GM12878 (cell line): ENCODE measurements at regions not wholly inside any gene's neighbourhood (a gene's known extent, or its start where the extent isn't known, plus 50 kb on each side); places are given as distances from the start of the nearest gene placed in this dataset.

Experiments used
- ATAC-seq: fragments of 200-7000 bp; cut with Tn5 transposase; 3 replicates; pipeline ENCODE4 v1.9.1; 2020; ENCODE audit warnings: mild to moderate bottlenecking, moderate library complexity
- BruUV-seq: library from RNA; stranded (reverse); fragments of 400-500 nt; replicated peaks from 2 replicates; lab custom pipeline; 2021; lab: Mats Ljungman, UMichigan
- CTCF ChIA-PET: fragments of 300-600 bp; sonication (Branson Sonifier 250); formaldehyde crosslinking; extraction: SDS; loops from one replicate; lab custom pipeline; 2021; ENCODE audit warnings: inconsistent platforms; lab: Yijun Ruan, JAX
- POLR2A ChIA-PET: fragments of 350-600 bp; formaldehyde crosslinking; extraction: SDS; loops from one replicate; lab custom pipeline; 2021; ENCODE audit warnings: inconsistent platforms; lab: Charles Lee
- RAD21 ChIA-PET: fragments of 300-600 bp; sonication (Branson Sonifier 250); formaldehyde crosslinking; loops from one replicate; lab custom pipeline; 2023; ENCODE audit warnings: antibody characterized with exemption; ENCODE audit not compliant: unreplicated experiment; lab: Charles Lee
- SMC1A ChIA-PET: fragments of 300-600 bp; sonication (Branson Sonifier 250); formaldehyde crosslinking; loops from one replicate; lab custom pipeline; 2023; ENCODE audit not compliant: unreplicated experiment, uncharacterized antibody; lab: Charles Lee
- DNase-seq: peaks from one replicate; pipeline ENCODE4 v3.0.0-alpha.2; 2011; ENCODE audit warnings: low read depth, low spot score
- FAIRE-seq: peaks from 3 replicates; lab custom pipeline; 2011; peaks lifted over from hg19 to GRCh38; lab: Jason Lieb, UNC
- H2AFZ ChIP-seq: 2 replicates; pipeline ENCODE4 v1.6.0; 2011; ENCODE audit warnings: low read depth, low read length, control low read depth; ENCODE audit not compliant: control insufficient read depth
- H3K27ac ChIP-seq: 2 replicates; pipeline ENCODE4 v1.5.1; 2011; ENCODE audit warnings: control low read depth; ENCODE audit not compliant: control insufficient read depth, insufficient read depth
- H3K27me3 ChIP-seq, 2 experiments: replicated peaks in 1 of 2; 2 replicates each; pipeline versions ENCODE4 v1.6.0 to v1.6.1; 2011; ENCODE audit warnings: low read length in 1 of 2; ENCODE audit not compliant: control insufficient read depth in 2 of 2, insufficient read depth in 2 of 2
- H3K36me3 ChIP-seq, 2 experiments: 2 replicates each; pipeline ENCODE4 v1.5.1; 2011; ENCODE audit warnings: low read length in 1 of 2; ENCODE audit not compliant: control insufficient read depth in 2 of 2, insufficient read depth in 2 of 2
- H3K4me1 ChIP-seq: 2 replicates; pipeline ENCODE4 v1.6.1; 2011; ENCODE audit warnings: mild to moderate bottlenecking, low read length, moderate library complexity, mixed read lengths; ENCODE audit not compliant: control insufficient read depth, insufficient read depth
- H3K4me2 ChIP-seq: 2 replicates; pipeline ENCODE4 v1.6.0; 2011; ENCODE audit warnings: control low read depth; ENCODE audit not compliant: control insufficient read depth, insufficient read depth
- H3K4me3 ChIP-seq: fragments of 200-600 bp; sonication (generic); 2 replicates; pipeline ENCODE4 v1.5.1; 2016
- H3K79me2 ChIP-seq: 2 replicates; pipeline ENCODE4 v1.6.0; 2011; ENCODE audit warnings: low read length; ENCODE audit not compliant: control insufficient read depth, insufficient read depth
- H3K9ac ChIP-seq: 2 replicates; pipeline ENCODE4 v1.8.0; 2011; ENCODE audit warnings: low read length, control low read depth, mixed read lengths; ENCODE audit not compliant: control insufficient read depth, insufficient read depth
- H3K9me3 ChIP-seq: replicated peaks from 3 replicates; pipeline ENCODE4 v1.5.1; 2011; ENCODE audit warnings: mild to moderate bottlenecking, low read length; ENCODE audit not compliant: control insufficient read depth, insufficient read depth
- H4K20me1 ChIP-seq: 2 replicates; pipeline ENCODE4 v1.6.0; 2011; ENCODE audit not compliant: control insufficient read depth, insufficient read depth
- EP300 ChIP-seq, 2 experiments: fragments of 150-350 bp in 1 of 2; IDR thresholded peaks; 2 replicates each; pipeline ENCODE4 v1.6.1; 2011 to 2012; ENCODE audit warnings: low read depth in 2 of 2, low read length in 2 of 2, borderline replicate concordance in 1 of 2, improper control_type of control experiment in 1 of 2, inconsistent platforms in 1 of 2; ENCODE audit not compliant: control insufficient read depth in 1 of 2
- KLF5 ChIP-seq: fragments of 450-650 bp; IDR thresholded peaks from 2 replicates; pipeline ENCODE4 v1.6.1; 2014; ENCODE audit warnings: mild to moderate bottlenecking; ENCODE audit not compliant: partially characterized antibody
- LARP7 ChIP-seq: fragments of 450-650 bp; IDR thresholded peaks from 2 replicates; pipeline ENCODE4 v1.6.1; 2017; ENCODE audit warnings: mild to moderate bottlenecking
- MTA2 ChIP-seq: fragments of 450-650 bp; IDR thresholded peaks from 2 replicates; pipeline ENCODE4 v1.6.1; 2016; ENCODE audit warnings: low read depth, mild to moderate bottlenecking, moderate library complexity
- NFYB ChIP-seq: IDR thresholded peaks from 2 replicates; pipeline ENCODE4 v1.6.1; 2011; ENCODE audit warnings: low read depth, mild to moderate bottlenecking, low read length, improper control_type of control experiment, moderate library complexity; ENCODE audit not compliant: insufficient read depth
- TBL1XR1 ChIP-seq: IDR thresholded peaks from 2 replicates; pipeline ENCODE4 v1.6.1; 2012; ENCODE audit warnings: low read depth, low read length, improper control_type of control experiment
- ZNF24 ChIP-seq: fragments of 450-650 bp; IDR thresholded peaks from 2 replicates; pipeline ENCODE4 v1.6.1; 2017; ENCODE audit warnings: antibody characterized with exemption, mild to moderate bottlenecking
- ZNF622 ChIP-seq: fragments of 450-650 bp; IDR thresholded peaks from 2 replicates; pipeline ENCODE4 v1.6.1; 2017; ENCODE audit warnings: mild to moderate bottlenecking, inconsistent platforms
- WGBS: methylation state at CpG from one replicate; pipeline ENCODE4 v1.1.6; 2016; ENCODE audit warnings: low lambda C conversion rate; ENCODE audit not compliant: insufficient replicate concordance, insufficient coverage; ENCODE audit errors: missing lambda C conversion rate; 5-methylcytosine and 5-hydroxymethylcytosine counted together
- in situ Hi-C: fragments of 300-500 bp; cut with MboI; formaldehyde crosslinking; loops from 9 replicates; pipeline ENCODE4 v1.14.3; 2018; ENCODE audit warnings: mixed read lengths
- intact Hi-C: fragments of 100-400 bp; cut with micrococcal nuclease; formaldehyde crosslinking; loops from one replicate; pipeline ENCODE4 v1.14.2; 2022; ENCODE audit not compliant: unreplicated experiment
- TF ChIP-seq, protein P1 (sequence below): IDR thresholded peaks from 2 replicates; pipeline ENCODE4 v1.6.1; 2012; ENCODE audit warnings: low read length, inconsistent platforms
- TF ChIP-seq, protein P2 (sequence below): fragments of 450-650 bp; conservative IDR thresholded peaks from 2 replicates; pipeline ENCODE4 v1.6.1; 2017; ENCODE audit warnings: mild to moderate bottlenecking, moderate library complexity
- TF ChIP-seq, protein P3 (sequence below): fragments of 150-350 bp; IDR thresholded peaks from 2 replicates; pipeline ENCODE4 v1.6.1; 2014; ENCODE audit warnings: mild to moderate bottlenecking, low read depth, low read length
- TF ChIP-seq, protein P4 (sequence below): fragments of 450-650 bp; IDR thresholded peaks from 2 replicates; pipeline ENCODE4 v1.6.1; 2016; ENCODE audit warnings: mild to moderate bottlenecking, moderate library complexity, borderline replicate concordance
- TF ChIP-seq, protein P5 (sequence below): IDR thresholded peaks from 2 replicates; pipeline ENCODE4 v1.6.1; 2011; ENCODE audit warnings: borderline replicate concordance, low read depth, mild to moderate bottlenecking, moderate library complexity, mixed read lengths, low read length; ENCODE audit not compliant: insufficient read depth; ENCODE audit errors: extremely low read length

DNA sequence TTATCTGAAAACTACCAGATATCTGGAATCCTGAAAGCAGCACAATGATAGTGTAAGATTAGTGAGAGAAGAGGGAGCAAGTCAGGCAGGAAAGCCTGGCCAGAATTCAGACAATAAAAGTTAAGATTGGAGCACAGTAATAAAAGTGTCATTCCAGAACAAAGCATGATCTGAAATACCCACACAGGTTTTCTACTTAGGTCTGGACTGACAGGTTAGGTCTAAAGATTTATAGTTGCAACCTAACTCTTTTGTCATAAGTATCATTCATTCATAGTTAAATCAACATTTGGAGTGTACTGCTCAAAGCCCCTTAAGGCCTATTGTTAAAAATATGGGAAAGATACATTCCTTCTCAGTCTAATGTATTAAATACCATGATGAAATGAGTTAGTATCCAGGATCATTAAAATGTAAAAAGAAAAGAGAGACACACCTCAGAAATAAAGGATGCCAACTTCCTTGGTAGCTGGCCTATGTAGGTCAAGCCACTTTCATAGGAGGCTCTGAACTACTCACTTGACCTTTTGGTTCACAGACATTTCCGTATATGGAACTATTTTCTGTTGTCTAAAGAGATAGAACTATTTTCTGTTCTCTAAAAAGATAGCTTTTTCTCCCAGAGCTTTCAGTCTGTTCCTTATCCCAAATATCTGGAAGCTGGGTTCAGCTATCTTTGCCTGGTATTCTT is 105.2 kb downstream of the FAS start:
- Histone ChIP-seq H3K4me2 (no peak overlapping the region), H3K27ac (no peak overlapping the region), H4K20me1 (no peaks in the 10 kb centered on the region), H3K9me3 (no peaks in the 10 kb centered on the region), H3K9ac (no peak overlapping the region), H3K79me2 (no peaks in the 10 kb centered on the region), H2AFZ (no peak overlapping the region), H3K4me3 (no peak overlapping the region), H3K4me1 (no peaks in the 10 kb centered on the region), H3K27me3 (no peaks in the 10 kb centered on the region), H3K36me3 (no peaks in the 10 kb centered on the region)
- ChIA-PET SMC1A (interaction anchor here (0.9 kb wide), 1 partner anchor 9 kb away, joined by 3 read pairs; no protein-coding TSS in a partner anchor), POLR2A (no interaction called here), RAD21 (no interaction called here), CTCF (interaction anchor here (1.2 to 1.3 kb wide), 2 partner anchors 11 to 16 kb away, joined by 3 to 4 read pairs; no protein-coding TSS in a partner anchor)
- WGBS = 67% methylated on average over 1 of the region's 1 CpG
- no peak for DNase-seq
- no peak for ATAC-seq
- in situ Hi-C loops = no loop called here
- intact Hi-C loops = no loop called here
- no peak for FAIRE-seq
- BruUV-seq = no TSS peak
- TF ChIP-seq, protein P1, sequence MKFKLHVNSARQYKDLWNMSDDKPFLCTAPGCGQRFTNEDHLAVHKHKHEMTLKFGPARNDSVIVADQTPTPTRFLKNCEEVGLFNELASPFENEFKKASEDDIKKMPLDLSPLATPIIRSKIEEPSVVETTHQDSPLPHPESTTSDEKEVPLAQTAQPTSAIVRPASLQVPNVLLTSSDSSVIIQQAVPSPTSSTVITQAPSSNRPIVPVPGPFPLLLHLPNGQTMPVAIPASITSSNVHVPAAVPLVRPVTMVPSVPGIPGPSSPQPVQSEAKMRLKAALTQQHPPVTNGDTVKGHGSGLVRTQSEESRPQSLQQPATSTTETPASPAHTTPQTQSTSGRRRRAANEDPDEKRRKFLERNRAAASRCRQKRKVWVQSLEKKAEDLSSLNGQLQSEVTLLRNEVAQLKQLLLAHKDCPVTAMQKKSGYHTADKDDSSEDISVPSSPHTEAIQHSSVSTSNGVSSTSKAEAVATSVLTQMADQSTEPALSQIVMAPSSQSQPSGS = no peak
- TF ChIP-seq MTA2 (no peak), ZNF622 (no peak), EP300 (IDR thresholded peaks at IDR 0.05; ENCODE audit: borderline replicate concordance in 1 of 2, control insufficient read depth in 1 of 2, low read depth in 2 of 2, low read length in 2 of 2) (no peak), ZNF24 (no peak), NFYB (no peak), TBL1XR1 (no peak), LARP7 (no peak), KLF5 (no peak)
- TF ChIP-seq, protein P2, sequence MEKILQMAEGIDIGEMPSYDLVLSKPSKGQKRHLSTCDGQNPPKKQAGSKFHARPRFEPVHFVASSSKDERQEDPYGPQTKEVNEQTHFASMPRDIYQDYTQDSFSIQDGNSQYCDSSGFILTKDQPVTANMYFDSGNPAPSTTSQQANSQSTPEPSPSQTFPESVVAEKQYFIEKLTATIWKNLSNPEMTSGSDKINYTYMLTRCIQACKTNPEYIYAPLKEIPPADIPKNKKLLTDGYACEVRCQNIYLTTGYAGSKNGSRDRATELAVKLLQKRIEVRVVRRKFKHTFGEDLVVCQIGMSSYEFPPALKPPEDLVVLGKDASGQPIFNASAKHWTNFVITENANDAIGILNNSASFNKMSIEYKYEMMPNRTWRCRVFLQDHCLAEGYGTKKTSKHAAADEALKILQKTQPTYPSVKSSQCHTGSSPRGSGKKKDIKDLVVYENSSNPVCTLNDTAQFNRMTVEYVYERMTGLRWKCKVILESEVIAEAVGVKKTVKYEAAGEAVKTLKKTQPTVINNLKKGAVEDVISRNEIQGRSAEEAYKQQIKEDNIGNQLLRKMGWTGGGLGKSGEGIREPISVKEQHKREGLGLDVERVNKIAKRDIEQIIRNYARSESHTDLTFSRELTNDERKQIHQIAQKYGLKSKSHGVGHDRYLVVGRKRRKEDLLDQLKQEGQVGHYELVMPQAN = no peak
- TF ChIP-seq, protein P3, sequence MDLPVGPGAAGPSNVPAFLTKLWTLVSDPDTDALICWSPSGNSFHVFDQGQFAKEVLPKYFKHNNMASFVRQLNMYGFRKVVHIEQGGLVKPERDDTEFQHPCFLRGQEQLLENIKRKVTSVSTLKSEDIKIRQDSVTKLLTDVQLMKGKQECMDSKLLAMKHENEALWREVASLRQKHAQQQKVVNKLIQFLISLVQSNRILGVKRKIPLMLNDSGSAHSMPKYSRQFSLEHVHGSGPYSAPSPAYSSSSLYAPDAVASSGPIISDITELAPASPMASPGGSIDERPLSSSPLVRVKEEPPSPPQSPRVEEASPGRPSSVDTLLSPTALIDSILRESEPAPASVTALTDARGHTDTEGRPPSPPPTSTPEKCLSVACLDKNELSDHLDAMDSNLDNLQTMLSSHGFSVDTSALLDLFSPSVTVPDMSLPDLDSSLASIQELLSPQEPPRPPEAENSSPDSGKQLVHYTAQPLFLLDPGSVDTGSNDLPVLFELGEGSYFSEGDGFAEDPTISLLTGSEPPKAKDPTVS = no peak
- TF ChIP-seq, protein P4, sequence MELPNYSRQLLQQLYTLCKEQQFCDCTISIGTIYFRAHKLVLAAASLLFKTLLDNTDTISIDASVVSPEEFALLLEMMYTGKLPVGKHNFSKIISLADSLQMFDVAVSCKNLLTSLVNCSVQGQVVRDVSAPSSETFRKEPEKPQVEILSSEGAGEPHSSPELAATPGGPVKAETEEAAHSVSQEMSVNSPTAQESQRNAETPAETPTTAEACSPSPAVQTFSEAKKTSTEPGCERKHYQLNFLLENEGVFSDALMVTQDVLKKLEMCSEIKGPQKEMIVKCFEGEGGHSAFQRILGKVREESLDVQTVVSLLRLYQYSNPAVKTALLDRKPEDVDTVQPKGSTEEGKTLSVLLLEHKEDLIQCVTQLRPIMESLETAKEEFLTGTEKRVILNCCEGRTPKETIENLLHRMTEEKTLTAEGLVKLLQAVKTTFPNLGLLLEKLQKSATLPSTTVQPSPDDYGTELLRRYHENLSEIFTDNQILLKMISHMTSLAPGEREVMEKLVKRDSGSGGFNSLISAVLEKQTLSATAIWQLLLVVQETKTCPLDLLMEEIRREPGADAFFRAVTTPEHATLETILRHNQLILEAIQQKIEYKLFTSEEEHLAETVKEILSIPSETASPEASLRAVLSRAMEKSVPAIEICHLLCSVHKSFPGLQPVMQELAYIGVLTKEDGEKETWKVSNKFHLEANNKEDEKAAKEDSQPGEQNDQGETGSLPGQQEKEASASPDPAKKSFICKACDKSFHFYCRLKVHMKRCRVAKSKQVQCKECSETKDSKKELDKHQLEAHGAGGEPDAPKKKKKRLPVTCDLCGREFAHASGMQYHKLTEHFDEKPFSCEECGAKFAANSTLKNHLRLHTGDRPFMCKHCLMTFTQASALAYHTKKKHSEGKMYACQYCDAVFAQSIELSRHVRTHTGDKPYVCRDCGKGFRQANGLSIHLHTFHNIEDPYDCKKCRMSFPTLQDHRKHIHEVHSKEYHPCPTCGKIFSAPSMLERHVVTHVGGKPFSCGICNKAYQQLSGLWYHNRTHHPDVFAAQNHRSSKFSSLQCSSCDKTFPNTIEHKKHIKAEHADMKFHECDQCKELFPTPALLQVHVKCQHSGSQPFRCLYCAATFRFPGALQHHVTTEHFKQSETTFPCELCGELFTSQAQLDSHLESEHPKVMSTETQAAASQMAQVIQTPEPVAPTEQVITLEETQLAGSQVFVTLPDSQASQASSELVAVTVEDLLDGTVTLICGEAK = no peak
- TF ChIP-seq, protein P5, sequence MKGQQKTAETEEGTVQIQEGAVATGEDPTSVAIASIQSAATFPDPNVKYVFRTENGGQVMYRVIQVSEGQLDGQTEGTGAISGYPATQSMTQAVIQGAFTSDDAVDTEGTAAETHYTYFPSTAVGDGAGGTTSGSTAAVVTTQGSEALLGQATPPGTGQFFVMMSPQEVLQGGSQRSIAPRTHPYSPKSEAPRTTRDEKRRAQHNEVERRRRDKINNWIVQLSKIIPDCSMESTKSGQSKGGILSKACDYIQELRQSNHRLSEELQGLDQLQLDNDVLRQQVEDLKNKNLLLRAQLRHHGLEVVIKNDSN = no peak
